ENCODE measurements at regions not wholly inside any gene's neighbourhood (a gene's known extent, or its start where the extent isn't known, plus 50 kb on each side); places are given as distances from the start of the nearest gene placed in this dataset.

DNA sequence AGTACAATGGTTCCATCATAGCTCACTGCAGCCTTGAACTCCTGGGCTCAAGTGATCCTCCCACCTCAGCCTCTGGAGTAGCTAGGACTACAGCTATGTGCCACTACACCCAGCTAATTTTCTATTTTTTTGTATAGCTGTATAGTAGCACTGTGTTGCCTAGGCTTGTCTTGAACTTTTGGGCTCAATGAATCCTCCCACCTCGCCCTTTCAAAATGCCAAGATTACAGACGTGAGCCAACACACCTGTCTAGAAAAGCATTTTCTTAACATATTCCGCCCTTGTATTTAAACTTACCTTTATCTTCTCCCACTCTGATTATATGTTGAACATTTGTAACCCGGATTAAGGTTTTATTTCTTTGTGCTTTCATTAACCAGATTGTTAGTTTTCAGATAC, 750.7 kb upstream of the GCFC2 start:
- Mint-ChIP-seq H3K36me3 (ENCODE audit: low read depth) (no peaks in the 10 kb centered on the region), H3K27ac (no peak overlapping the region), H3K9me3 (peaks cover 26% of the 10 kb centered on the region)

DNA sequence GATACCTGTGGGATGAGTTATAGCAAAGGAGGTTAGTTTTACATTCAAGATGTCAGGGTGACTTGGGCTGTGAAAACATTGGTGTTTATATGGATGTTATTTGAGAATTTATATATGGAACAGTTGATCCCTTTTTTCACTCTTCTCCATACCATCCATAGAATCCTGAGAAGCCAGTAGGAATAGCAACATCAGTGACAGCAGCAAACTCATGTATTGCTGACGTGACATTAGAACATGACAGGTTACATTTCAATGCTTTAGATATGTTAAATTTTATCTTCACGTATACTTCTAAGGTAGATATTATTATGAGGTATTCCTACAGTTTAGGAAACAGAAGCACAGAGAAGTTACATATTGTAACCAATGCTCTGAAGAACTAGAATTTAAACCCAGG, 745.2 kb upstream of the GCFC2 start:
- H3K9me3 Mint-ChIP-seq: peaks cover 19% of the 10 kb centered on the region
- no peaks in the 10 kb centered on the region for H3K4me1 Mint-ChIP-seq
- H3K36me3 Mint-ChIP-seq (ENCODE audit: low read depth): no peaks in the 10 kb centered on the region
- no peaks in the 10 kb centered on the region for H3K27me3 Mint-ChIP-seq
- no peak overlapping the region for H3K27ac Mint-ChIP-seq
- ATAC-seq (replicated peaks): no peak
- H3K4me3 Mint-ChIP-seq: no peak overlapping the region

More for the DNA sequence above, 750.7 kb upstream of the GCFC2 start:
- no peak for ATAC-seq (replicated peaks)
- H3K27me3 Mint-ChIP-seq: no peaks in the 10 kb centered on the region
- no peak overlapping the region for H3K4me3 Mint-ChIP-seq
- no peaks in the 10 kb centered on the region for H3K4me1 Mint-ChIP-seq

DNA sequence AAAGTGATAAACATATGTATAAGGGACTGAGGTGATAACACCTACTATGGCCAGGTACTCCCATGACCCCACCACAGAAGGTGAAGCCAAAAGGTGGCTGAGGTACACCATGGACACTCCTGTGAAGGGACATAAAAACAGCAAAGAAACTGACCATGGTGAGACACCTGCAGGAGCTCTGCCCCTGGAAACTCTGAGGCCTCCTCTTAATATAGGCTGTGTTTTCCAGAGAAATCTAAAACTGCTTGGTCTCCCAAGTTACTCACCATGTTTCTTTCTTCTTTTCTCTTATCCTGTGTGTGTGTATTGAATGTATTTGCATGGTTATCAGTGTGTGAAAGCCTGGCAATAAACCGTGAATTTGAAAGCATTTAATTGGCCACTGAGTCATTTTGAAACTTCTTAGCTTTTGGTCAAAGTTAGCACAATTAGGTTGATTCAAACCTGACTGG, 739.3 kb upstream of the GCFC2 start:
- Mint-ChIP-seq H3K27me3 (no peaks in the 10 kb centered on the region), H3K27ac (no peak overlapping the region), H3K9me3 (peaks cover 8% of the 10 kb centered on the region), H3K4me3 (no peak overlapping the region), H3K36me3 (ENCODE audit: low read depth) (no peaks in the 10 kb centered on the region), H3K4me1 (no peaks in the 10 kb centered on the region)
- no peak for ATAC-seq (replicated peaks)

DNA sequence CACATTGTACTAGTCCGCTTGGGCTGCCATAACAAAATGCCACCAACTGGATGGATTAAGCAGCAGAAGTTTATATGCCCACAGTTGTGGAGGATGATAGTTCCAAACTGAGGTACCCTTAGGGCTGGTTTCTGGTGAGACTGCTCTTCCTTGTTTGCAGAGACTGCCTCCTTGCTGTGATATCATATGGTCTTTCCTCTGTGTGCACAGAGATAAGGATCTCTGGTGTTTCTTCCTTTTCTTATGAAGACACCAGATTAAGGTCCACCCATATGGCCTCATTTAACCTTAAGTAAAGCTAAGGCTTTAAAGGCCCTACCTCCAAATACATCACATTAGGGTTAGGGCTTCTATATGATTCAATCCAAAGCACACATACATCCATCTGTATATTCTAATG, 738.2 kb upstream of the GCFC2 start:
- Mint-ChIP-seq H3K27me3 (no peaks in the 10 kb centered on the region), H3K4me3 (no peak overlapping the region), H3K27ac (no peak overlapping the region), H3K36me3 (ENCODE audit: low read depth) (no peaks in the 10 kb centered on the region), H3K9me3 (peaks cover 8% of the 10 kb centered on the region), H3K4me1 (no peaks in the 10 kb centered on the region)
- ATAC-seq (replicated peaks): no peak

DNA sequence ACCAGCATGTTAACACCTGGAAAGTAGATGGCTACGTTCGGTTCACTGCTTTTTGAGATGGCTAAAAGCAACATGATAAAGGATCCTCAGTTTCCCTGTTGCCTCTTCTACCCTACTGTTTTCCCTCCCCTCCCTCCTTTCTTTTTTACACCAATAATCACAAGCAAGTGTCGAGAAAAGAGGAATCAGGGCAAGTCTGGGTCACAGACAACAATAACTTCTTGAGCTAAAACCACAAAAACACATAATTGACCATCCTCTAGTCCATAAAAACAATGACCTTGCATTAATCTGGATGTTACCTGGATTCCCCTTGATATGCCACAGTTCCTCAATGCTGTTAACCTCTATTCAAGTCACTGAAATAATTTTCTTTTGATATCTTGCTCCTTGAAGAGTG, 736.6 kb upstream of the GCFC2 start:
- H3K27me3 Mint-ChIP-seq: no peaks in the 10 kb centered on the region
- ATAC-seq (replicated peaks): no peak
- H3K27ac Mint-ChIP-seq: no peak overlapping the region
- H3K4me1 Mint-ChIP-seq: no peaks in the 10 kb centered on the region
- H3K36me3 Mint-ChIP-seq (ENCODE audit: low read depth): no peaks in the 10 kb centered on the region
- peaks cover 8% of the 10 kb centered on the region for H3K9me3 Mint-ChIP-seq
- H3K4me3 Mint-ChIP-seq: no peak overlapping the region

DNA sequence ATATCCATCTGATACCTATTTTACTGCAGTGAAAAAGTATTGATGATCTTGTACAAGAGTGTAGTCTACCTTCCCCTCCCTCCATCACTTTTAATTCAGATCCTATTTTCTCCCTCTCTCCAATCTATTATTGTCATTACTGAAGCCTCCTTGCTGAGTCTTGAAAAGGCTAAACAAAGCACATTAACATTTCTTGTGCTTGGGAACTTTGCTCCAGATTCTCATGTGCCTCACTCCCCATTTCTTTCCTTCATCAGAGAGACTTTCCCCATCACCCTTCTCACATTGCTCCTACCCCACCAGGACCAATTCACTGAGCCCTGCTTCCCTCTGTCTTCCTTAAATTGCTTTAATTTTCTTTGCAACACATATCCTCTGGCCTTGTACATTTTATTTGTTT, 736.2 kb upstream of the GCFC2 start:
- Mint-ChIP-seq H3K4me3 (no peak overlapping the region), H3K27ac (no peak overlapping the region), H3K36me3 (ENCODE audit: low read depth) (no peaks in the 10 kb centered on the region), H3K9me3 (peaks cover 8% of the 10 kb centered on the region), H3K4me1 (no peaks in the 10 kb centered on the region), H3K27me3 (no peaks in the 10 kb centered on the region)
- no peak for ATAC-seq (replicated peaks)

DNA sequence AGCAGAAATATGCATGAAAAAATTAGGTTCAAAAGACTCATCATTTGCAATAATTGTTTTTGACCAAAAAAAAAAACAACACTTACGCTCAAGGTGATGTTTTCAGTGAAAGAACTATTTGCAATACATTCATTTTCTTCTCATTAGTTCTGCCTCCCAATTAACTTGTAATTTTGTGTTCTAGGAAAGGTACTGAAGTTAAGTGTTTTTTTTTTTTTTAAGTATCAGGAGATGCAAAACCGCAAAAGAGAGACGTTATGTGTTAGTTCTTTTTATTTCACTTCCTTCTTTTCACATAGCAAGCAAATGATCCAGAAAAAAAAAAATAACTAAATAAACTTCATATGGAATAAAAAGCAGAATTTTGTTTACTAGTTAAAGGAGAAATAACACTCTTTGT, 735.2 kb upstream of the GCFC2 start:
- Mint-ChIP-seq H3K4me3 (no peak overlapping the region), H3K36me3 (ENCODE audit: low read depth) (no peaks in the 10 kb centered on the region)
- ATAC-seq (replicated peaks): no peak

DNA sequence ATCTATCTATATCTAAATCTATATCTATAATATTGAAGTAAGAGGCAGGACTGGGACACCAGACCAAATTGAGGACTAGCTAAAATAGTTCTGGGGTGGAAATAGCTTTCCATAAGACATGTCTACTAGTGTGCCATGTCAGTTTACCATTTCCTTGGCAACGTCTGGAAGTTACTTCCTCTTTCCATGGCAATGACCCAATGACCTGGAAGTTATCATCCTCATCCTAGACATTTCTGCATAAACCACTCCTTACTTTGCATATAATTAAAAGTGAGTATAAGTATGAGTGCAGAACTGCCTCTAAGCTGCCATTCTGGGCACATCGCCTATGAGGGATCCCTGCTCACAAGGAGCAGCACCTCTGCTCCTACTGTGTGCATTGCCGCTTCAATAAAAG, 734.0 kb upstream of the GCFC2 start:
- Mint-ChIP-seq H3K4me1 (no peaks in the 10 kb centered on the region), H3K36me3 (ENCODE audit: low read depth) (no peaks in the 10 kb centered on the region), H3K4me3 (no peak overlapping the region), H3K27ac (no peak overlapping the region), H3K9me3 (peaks cover 8% of the 10 kb centered on the region), H3K27me3 (no peaks in the 10 kb centered on the region)
- no peak for ATAC-seq (replicated peaks)

More for the DNA sequence above, 735.2 kb upstream of the GCFC2 start:
- Mint-ChIP-seq H3K27ac (no peak overlapping the region), H3K9me3 (peaks cover 8% of the 10 kb centered on the region), H3K4me1 (no peaks in the 10 kb centered on the region), H3K27me3 (no peaks in the 10 kb centered on the region)

DNA sequence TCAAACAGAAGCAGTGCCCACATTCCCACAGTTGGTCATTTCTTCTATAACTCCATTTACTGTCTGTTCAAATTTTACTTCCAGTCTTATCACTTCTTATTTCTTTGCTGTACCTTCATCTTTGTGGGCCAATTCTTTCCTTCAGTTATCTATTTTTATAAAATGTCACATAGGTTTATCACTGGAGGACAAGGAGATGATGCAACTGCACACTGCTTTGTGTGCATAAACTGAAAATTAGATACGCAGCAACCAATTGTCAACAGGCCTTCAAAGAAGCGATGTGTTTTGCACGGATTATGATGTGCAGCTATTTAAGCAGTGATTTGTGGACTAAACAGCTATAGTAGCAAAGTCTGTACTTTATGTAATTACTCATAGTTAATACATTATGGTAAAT, 726.8 kb upstream of the GCFC2 start:
- no peak overlapping the region for H3K4me3 Mint-ChIP-seq
- peaks cover 6% of the 10 kb centered on the region for H3K9me3 Mint-ChIP-seq
- H3K27ac Mint-ChIP-seq: no peak overlapping the region
- H3K36me3 Mint-ChIP-seq (ENCODE audit: low read depth): no peaks in the 10 kb centered on the region
- H3K4me1 Mint-ChIP-seq: no peaks in the 10 kb centered on the region
- no peaks in the 10 kb centered on the region for H3K27me3 Mint-ChIP-seq
- ATAC-seq (replicated peaks): no peak

DNA sequence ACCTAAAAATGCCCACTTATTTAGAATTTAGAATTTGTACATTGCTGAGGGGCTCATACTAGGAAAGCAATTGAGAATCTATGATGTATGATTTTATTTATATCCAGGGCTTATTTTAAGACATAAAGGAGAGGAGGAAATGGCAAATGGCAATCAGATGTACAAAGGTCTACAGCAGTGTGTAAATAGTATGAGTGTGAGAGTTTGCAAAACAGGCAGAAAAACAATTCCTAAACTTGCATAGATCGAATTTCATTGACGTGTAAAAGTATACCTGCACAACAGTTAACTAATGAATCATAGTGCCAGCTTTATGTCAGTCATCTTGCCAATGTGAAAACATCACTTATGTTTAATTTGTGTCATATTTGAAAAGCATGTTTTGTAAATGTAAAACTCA, 718.7 kb upstream of the GCFC2 start:
- no peaks in the 10 kb centered on the region for H3K4me1 Mint-ChIP-seq
- no peaks in the 10 kb centered on the region for H3K36me3 Mint-ChIP-seq (ENCODE audit: low read depth)
- no peak overlapping the region for H3K4me3 Mint-ChIP-seq
- H3K9me3 Mint-ChIP-seq: peaks cover 17% of the 10 kb centered on the region
- H3K27me3 Mint-ChIP-seq: no peaks in the 10 kb centered on the region
- no peak overlapping the region for H3K27ac Mint-ChIP-seq
- ATAC-seq (replicated peaks): no peak

DNA sequence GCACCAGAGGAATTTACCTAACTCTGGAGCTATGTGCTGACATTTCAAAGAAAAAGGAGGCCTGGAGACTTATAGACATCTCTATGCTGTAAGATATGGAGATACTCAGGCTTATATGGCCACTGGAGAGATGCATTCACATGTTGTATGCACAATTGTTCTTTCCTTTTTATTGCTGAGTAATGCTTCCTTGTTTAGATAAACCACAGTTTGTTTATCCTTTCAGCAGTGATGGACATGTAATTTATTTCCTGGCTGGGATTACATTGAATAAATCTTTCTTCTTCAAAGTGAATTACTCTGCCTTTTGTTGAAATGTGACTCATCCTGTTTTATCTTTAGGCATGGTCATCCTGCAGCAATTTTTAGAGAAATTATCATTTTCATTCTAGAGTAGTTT, 716.7 kb upstream of the GCFC2 start:
- Mint-ChIP-seq H3K4me3 (no peak overlapping the region), H3K4me1 (no peaks in the 10 kb centered on the region), H3K27ac (no peak overlapping the region), H3K27me3 (no peaks in the 10 kb centered on the region), H3K36me3 (ENCODE audit: low read depth) (no peaks in the 10 kb centered on the region), H3K9me3 (peaks cover 17% of the 10 kb centered on the region)
- no peak for ATAC-seq (replicated peaks)

DNA sequence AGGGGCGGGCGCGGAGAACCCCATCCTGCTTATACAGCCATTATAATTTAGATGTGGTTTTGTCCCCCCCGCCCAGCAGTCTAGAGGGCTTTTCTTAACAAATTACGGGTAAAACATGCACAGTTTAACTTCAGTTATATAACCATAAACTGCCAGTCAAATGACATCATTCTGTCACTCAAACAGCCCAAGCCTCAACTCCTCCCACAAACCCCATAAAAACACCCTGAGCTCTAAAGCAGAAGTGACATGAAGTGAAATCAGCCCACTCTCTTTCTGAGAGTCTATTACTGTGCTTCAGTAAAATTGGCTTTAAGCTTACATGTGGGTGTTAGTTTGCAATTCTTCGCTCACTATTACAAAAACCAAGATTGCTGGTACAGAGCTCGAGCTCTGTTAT, 705.1 kb upstream of the GCFC2 start:
- H3K9me3 Mint-ChIP-seq: peaks cover 15% of the 10 kb centered on the region
- no peaks in the 10 kb centered on the region for H3K27me3 Mint-ChIP-seq
- no peaks in the 10 kb centered on the region for H3K36me3 Mint-ChIP-seq (ENCODE audit: low read depth)
- H3K4me1 Mint-ChIP-seq: no peaks in the 10 kb centered on the region
- H3K27ac Mint-ChIP-seq: no peak overlapping the region
- ATAC-seq (replicated peaks): no peak
- H3K4me3 Mint-ChIP-seq: no peak overlapping the region

DNA sequence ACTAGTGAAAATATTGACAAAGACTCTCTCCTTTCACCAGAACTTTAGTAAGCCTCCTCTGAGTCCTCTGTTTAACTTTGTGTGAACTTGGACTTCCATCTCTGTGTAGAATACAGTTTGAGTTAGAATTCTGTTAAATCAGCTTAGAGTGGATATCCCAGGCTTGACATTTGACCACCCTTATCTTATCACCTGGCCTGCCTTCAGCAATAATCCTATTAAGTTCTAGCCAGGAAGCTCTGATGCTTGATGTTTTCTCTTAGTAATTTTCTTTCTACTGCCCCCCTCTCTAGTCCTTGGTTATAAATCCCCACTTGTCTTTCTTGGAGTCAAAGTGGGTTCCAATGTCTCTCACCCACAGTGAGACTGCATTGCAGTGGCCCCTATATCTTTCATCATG, 702.7 kb upstream of the GCFC2 start:
- H3K27me3 Mint-ChIP-seq: no peaks in the 10 kb centered on the region
- H3K4me3 Mint-ChIP-seq: no peak overlapping the region
- H3K27ac Mint-ChIP-seq: no peak overlapping the region
- no peak for ATAC-seq (replicated peaks)
- H3K9me3 Mint-ChIP-seq: peaks cover 19% of the 10 kb centered on the region
- H3K4me1 Mint-ChIP-seq: no peaks in the 10 kb centered on the region
- H3K36me3 Mint-ChIP-seq (ENCODE audit: low read depth): no peaks in the 10 kb centered on the region

DNA sequence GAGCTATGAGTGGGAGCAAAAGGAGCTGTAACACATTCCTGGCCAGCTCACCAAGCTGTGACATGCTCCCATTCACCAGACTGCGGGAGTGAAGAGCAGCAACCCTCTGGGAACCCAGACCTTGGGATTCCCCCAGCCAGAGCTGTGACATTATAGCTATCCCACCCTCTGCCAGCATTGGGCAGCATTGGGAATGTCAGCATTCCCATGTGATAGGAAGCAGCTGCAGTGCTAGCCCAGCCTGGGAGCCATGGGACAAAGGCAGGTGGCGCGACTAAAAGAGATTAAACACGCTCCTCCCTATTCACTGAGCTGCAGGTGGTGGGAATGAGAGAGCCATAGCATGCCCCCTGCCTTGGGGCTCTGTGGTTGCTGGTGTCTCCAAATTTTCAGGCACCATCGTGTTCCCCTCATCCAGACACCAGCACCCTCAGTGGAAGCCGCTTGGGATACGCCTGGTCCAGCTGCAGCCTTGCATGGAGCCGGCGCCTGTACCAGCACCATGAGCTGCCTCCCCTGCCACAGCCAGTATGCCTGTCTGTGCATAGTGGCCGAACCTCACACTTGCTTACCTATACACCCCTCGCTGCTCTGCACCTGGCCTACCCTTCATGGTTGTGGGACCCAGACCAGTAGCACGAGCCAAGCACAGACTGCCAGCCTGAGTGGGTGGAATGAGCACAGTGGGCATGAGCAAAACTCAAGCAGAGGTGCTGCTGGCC, 695.6 kb upstream of the GCFC2 start:
- no peak for ATAC-seq (replicated peaks)
- Mint-ChIP-seq H3K4me1 (no peaks in the 10 kb centered on the region), H3K9me3 (peaks cover 8% of the 10 kb centered on the region), H3K4me3 (no peak overlapping the region), H3K27me3 (no peaks in the 10 kb centered on the region), H3K27ac (no peak overlapping the region), H3K36me3 (ENCODE audit: low read depth) (no peaks in the 10 kb centered on the region)

DNA sequence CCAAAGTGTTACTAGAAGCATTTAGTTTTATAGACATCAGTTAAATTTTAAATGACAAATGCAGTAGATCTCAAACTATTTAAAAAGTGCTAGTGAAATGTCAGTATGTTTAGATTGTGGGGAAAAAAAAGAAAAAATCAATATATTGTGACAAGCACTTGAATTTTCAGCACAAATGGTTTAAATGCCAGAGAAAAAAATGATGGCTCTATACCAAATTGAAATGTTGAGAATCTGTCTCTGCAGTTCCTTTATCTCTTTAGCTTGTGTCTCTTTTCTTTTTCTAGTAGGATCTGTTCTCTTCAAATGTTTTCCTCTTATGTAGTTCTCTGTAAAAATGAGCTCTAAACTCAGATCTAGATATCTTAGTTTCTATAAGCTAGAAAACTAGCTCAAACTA, 682.6 kb upstream of the GCFC2 start:
- Mint-ChIP-seq H3K27ac (no peak overlapping the region), H3K4me3 (no peak overlapping the region), H3K27me3 (no peaks in the 10 kb centered on the region), H3K4me1 (no peaks in the 10 kb centered on the region), H3K9me3 (peaks cover 13% of the 10 kb centered on the region), H3K36me3 (ENCODE audit: low read depth) (no peaks in the 10 kb centered on the region)
- ATAC-seq (replicated peaks): no peak

DNA sequence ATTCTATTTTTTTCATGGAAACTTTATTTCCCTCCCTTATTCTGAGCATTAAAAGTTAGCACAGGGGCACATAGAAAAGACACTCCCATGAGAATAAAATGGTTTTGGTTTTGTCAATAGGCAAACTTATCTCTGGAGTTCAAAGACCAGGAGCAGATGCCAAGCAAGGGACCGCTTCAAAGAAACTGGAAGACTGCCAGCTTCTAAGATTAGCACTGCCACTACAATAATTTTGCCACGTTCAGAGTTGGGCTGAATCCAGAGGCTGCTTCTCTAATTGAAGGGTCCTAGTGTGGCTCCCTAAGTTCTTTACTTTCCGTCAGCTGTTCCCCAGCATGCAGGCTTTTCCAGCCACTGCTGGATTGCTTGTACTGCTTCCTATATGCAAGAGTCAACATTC, 681.0 kb upstream of the GCFC2 start:
- no peak overlapping the region for H3K4me3 Mint-ChIP-seq
- no peak overlapping the region for H3K27ac Mint-ChIP-seq
- no peaks in the 10 kb centered on the region for H3K4me1 Mint-ChIP-seq
- no peaks in the 10 kb centered on the region for H3K36me3 Mint-ChIP-seq (ENCODE audit: low read depth)
- no peak for ATAC-seq (replicated peaks)
- H3K27me3 Mint-ChIP-seq: no peaks in the 10 kb centered on the region
- H3K9me3 Mint-ChIP-seq: peaks cover 9% of the 10 kb centered on the region
